ENCODE measurements at regions not wholly inside any gene's neighbourhood (a gene's known extent, or its start where the extent isn't known, plus 50 kb on each side); places are given as distances from the start of the nearest gene placed in this dataset.

GRCh38 chr5:167730656-167731055, 560.8 kb upstream of the WWC1 start:
- Histone ChIP-seq H3K4me1 (ENCODE audit: control insufficient read depth in 1 of 2, insufficient read depth in 2 of 2, low read length in 2 of 2) (no peaks in the 10 kb centered on the region), H3K27me3 (ENCODE audit: low read depth, low read length) (no peaks in the 10 kb centered on the region), H3K36me3 (ENCODE audit: control insufficient read depth in 1 of 2, insufficient read depth in 2 of 2, low read length in 2 of 2) (no peaks in the 10 kb centered on the region), H3K27ac (ENCODE audit: low read length) (no peak overlapping the region), H3K9me3 (ENCODE audit: control insufficient read depth in 1 of 2, low read length in 2 of 2) (no peaks in the 10 kb centered on the region), H3K4me3 (ENCODE audit: low read depth in 1 of 2, low read length in 2 of 2) (no peak overlapping the region)

- Histone ChIP-seq H3K9me3 (ENCODE audit: control insufficient read depth in 1 of 2, low read length in 2 of 2) (no peaks in the 10 kb centered on the region), H3K36me3 (ENCODE audit: control insufficient read depth in 1 of 2, insufficient read depth in 2 of 2, low read length in 2 of 2) (no peaks in the 10 kb centered on the region), H3K4me1 (ENCODE audit: control insufficient read depth in 1 of 2, insufficient read depth in 2 of 2, low read length in 2 of 2) (no peaks in the 10 kb centered on the region), H3K27ac (ENCODE audit: low read length) (no peak overlapping the region), H3K4me3 (ENCODE audit: low read depth in 1 of 2, low read length in 2 of 2) (no peak overlapping the region), H3K27me3 (ENCODE audit: low read depth, low read length) (no peaks in the 10 kb centered on the region)
Observed at GRCh38 chr5:167731951-167732350, 559.5 kb upstream of the WWC1 start.

- no peak overlapping the region for H3K4me3 ChIP-seq (ENCODE audit: low read depth in 1 of 2, low read length in 2 of 2)
- H3K27me3 ChIP-seq (ENCODE audit: low read depth, low read length), result no peaks in the 10 kb centered on the region
- no peaks in the 10 kb centered on the region for H3K36me3 ChIP-seq (ENCODE audit: control insufficient read depth in 1 of 2, insufficient read depth in 2 of 2, low read length in 2 of 2)
- H3K4me1 ChIP-seq (ENCODE audit: control insufficient read depth in 1 of 2, insufficient read depth in 2 of 2, low read length in 2 of 2), result no peaks in the 10 kb centered on the region
- H3K9me3 ChIP-seq (ENCODE audit: control insufficient read depth in 1 of 2, low read length in 2 of 2), result no peaks in the 10 kb centered on the region
- no peak overlapping the region for H3K27ac ChIP-seq (ENCODE audit: low read length)
Observed at GRCh38 chr5:167732499-167732898, 558.9 kb upstream of the WWC1 start.

- Histone ChIP-seq H3K4me3 (ENCODE audit: low read depth in 1 of 2, low read length in 2 of 2) (no peak overlapping the region), H3K27ac (ENCODE audit: low read length) (no peak overlapping the region), H3K27me3 (ENCODE audit: low read depth, low read length) (no peaks in the 10 kb centered on the region), H3K4me1 (ENCODE audit: control insufficient read depth in 1 of 2, insufficient read depth in 2 of 2, low read length in 2 of 2) (no peaks in the 10 kb centered on the region), H3K9me3 (ENCODE audit: control insufficient read depth in 1 of 2, low read length in 2 of 2) (no peaks in the 10 kb centered on the region), H3K36me3 (ENCODE audit: control insufficient read depth in 1 of 2, insufficient read depth in 2 of 2, low read length in 2 of 2) (no peaks in the 10 kb centered on the region)
Observed at GRCh38 chr5:167736992-167737391, 554.5 kb upstream of the WWC1 start.

- Histone ChIP-seq H3K4me1 (ENCODE audit: control insufficient read depth in 1 of 2, insufficient read depth in 2 of 2, low read length in 2 of 2) (no peaks in the 10 kb centered on the region), H3K27me3 (ENCODE audit: low read depth, low read length) (no peaks in the 10 kb centered on the region), H3K27ac (ENCODE audit: low read length) (no peak overlapping the region), H3K36me3 (ENCODE audit: control insufficient read depth in 1 of 2, insufficient read depth in 2 of 2, low read length in 2 of 2) (no peaks in the 10 kb centered on the region), H3K4me3 (ENCODE audit: low read depth in 1 of 2, low read length in 2 of 2) (no peak overlapping the region), H3K9me3 (ENCODE audit: control insufficient read depth in 1 of 2, low read length in 2 of 2) (no peaks in the 10 kb centered on the region)
Observed at GRCh38 chr5:167743695-167744464, 547.6 kb upstream of the WWC1 start.

- no peak overlapping the region for H3K4me3 ChIP-seq (ENCODE audit: low read depth in 1 of 2, low read length in 2 of 2)
- no peaks in the 10 kb centered on the region for H3K36me3 ChIP-seq (ENCODE audit: control insufficient read depth in 1 of 2, insufficient read depth in 2 of 2, low read length in 2 of 2)
- H3K9me3 ChIP-seq (ENCODE audit: control insufficient read depth in 1 of 2, low read length in 2 of 2), result no peaks in the 10 kb centered on the region
- no peaks in the 10 kb centered on the region for H3K27me3 ChIP-seq (ENCODE audit: low read depth, low read length)
- H3K4me1 ChIP-seq (ENCODE audit: control insufficient read depth in 1 of 2, insufficient read depth in 2 of 2, low read length in 2 of 2), result no peaks in the 10 kb centered on the region
- H3K27ac ChIP-seq (ENCODE audit: low read length), result no peak overlapping the region
Observed at GRCh38 chr5:167745868-167746267, 545.6 kb upstream of the WWC1 start.

GRCh38 chr5:167750586-167750985, 540.9 kb upstream of the WWC1 start:
- H3K27ac ChIP-seq (ENCODE audit: low read length), result no peak overlapping the region
- no peaks in the 10 kb centered on the region for H3K4me1 ChIP-seq (ENCODE audit: control insufficient read depth in 1 of 2, insufficient read depth in 2 of 2, low read length in 2 of 2)
- no peaks in the 10 kb centered on the region for H3K27me3 ChIP-seq (ENCODE audit: low read depth, low read length)

GRCh38 chr5:167752936-167753335, 538.5 kb upstream of the WWC1 start:
- Histone ChIP-seq H3K4me1 (ENCODE audit: control insufficient read depth in 1 of 2, insufficient read depth in 2 of 2, low read length in 2 of 2) (no peaks in the 10 kb centered on the region), H3K27ac (ENCODE audit: low read length) (no peak overlapping the region), H3K36me3 (ENCODE audit: control insufficient read depth in 1 of 2, insufficient read depth in 2 of 2, low read length in 2 of 2) (no peaks in the 10 kb centered on the region), H3K27me3 (ENCODE audit: low read depth, low read length) (no peaks in the 10 kb centered on the region), H3K4me3 (ENCODE audit: low read depth in 1 of 2, low read length in 2 of 2) (no peak overlapping the region), H3K9me3 (ENCODE audit: control insufficient read depth in 1 of 2, low read length in 2 of 2) (no peaks in the 10 kb centered on the region)

More at GRCh38 chr5:167750586-167750985, 540.9 kb upstream of the WWC1 start:
- Histone ChIP-seq H3K4me3 (ENCODE audit: low read depth in 1 of 2, low read length in 2 of 2) (no peak overlapping the region), H3K36me3 (ENCODE audit: control insufficient read depth in 1 of 2, insufficient read depth in 2 of 2, low read length in 2 of 2) (no peaks in the 10 kb centered on the region), H3K9me3 (ENCODE audit: control insufficient read depth in 1 of 2, low read length in 2 of 2) (no peaks in the 10 kb centered on the region)

- Histone ChIP-seq H3K27me3 (ENCODE audit: low read depth, low read length) (no peaks in the 10 kb centered on the region), H3K4me1 (ENCODE audit: control insufficient read depth in 1 of 2, insufficient read depth in 2 of 2, low read length in 2 of 2) (no peaks in the 10 kb centered on the region), H3K9me3 (ENCODE audit: control insufficient read depth in 1 of 2, low read length in 2 of 2) (no peaks in the 10 kb centered on the region), H3K4me3 (ENCODE audit: low read depth in 1 of 2, low read length in 2 of 2) (no peak overlapping the region), H3K27ac (ENCODE audit: low read length) (no peak overlapping the region), H3K36me3 (ENCODE audit: control insufficient read depth in 1 of 2, insufficient read depth in 2 of 2, low read length in 2 of 2) (no peaks in the 10 kb centered on the region)
Observed at GRCh38 chr5:167753725-167754490, 537.5 kb upstream of the WWC1 start.

GRCh38 chr5:167754501-167755021, 536.9 kb upstream of the WWC1 start:
- H3K27me3 ChIP-seq (ENCODE audit: low read depth, low read length), result no peaks in the 10 kb centered on the region
- no peaks in the 10 kb centered on the region for H3K9me3 ChIP-seq (ENCODE audit: control insufficient read depth in 1 of 2, low read length in 2 of 2)
- H3K4me1 ChIP-seq (ENCODE audit: control insufficient read depth in 1 of 2, insufficient read depth in 2 of 2, low read length in 2 of 2), result no peaks in the 10 kb centered on the region
- no peaks in the 10 kb centered on the region for H3K36me3 ChIP-seq (ENCODE audit: control insufficient read depth in 1 of 2, insufficient read depth in 2 of 2, low read length in 2 of 2)
- H3K4me3 ChIP-seq (ENCODE audit: low read depth in 1 of 2, low read length in 2 of 2), result no peak overlapping the region
- no peak overlapping the region for H3K27ac ChIP-seq (ENCODE audit: low read length)

GRCh38 chr5:167755420-167755819, 536.0 kb upstream of the WWC1 start:
- H3K4me3 ChIP-seq (ENCODE audit: low read depth in 1 of 2, low read length in 2 of 2), result no peak overlapping the region
- no peak overlapping the region for H3K27ac ChIP-seq (ENCODE audit: low read length)
- no peaks in the 10 kb centered on the region for H3K4me1 ChIP-seq (ENCODE audit: control insufficient read depth in 1 of 2, insufficient read depth in 2 of 2, low read length in 2 of 2)
- no peaks in the 10 kb centered on the region for H3K36me3 ChIP-seq (ENCODE audit: control insufficient read depth in 1 of 2, insufficient read depth in 2 of 2, low read length in 2 of 2)
- no peaks in the 10 kb centered on the region for H3K9me3 ChIP-seq (ENCODE audit: control insufficient read depth in 1 of 2, low read length in 2 of 2)
- H3K27me3 ChIP-seq (ENCODE audit: low read depth, low read length), result no peaks in the 10 kb centered on the region

All from muscle layer of duodenum (tissue), 2 donors.